GM13976 (cell line): ENCODE measurements at regions not wholly inside any gene's neighbourhood (a gene's known extent, or its start where the extent isn't known, plus 50 kb on each side); places are given as distances from the start of the nearest gene placed in this dataset.

Experiments
- DNase-seq: peaks from one replicate; pipeline ENCODE4 v3.0.0; 2012; ENCODE audit warnings: low spot score
- CTCF ChIP-seq: IDR thresholded peaks from 2 replicates; pipeline ENCODE4 v1.5.1; 2012; ENCODE audit warnings: borderline replicate concordance, mild to moderate bottlenecking; ENCODE audit not compliant: insufficient read depth; ENCODE audit errors: extremely low read depth, missing control alignments, control extremely low read depth
- in situ Hi-C: fragments of 300-500 bp; cut with MboI; formaldehyde crosslinking; loops from one replicate; pipeline ENCODE4 v1.12.0; 2022; ENCODE audit warnings: low sequenced_read_pairs, mixed read lengths, inconsistent platforms; ENCODE audit not compliant: unreplicated experiment

GRCh38 chr5:148937830-148938521 lies 111.6 kb downstream of the ADRB2 start:
- TF ChIP-seq CTCF: no peak
- DNase-seq: no peak
- in situ Hi-C loops: no loop called here

- DNase-seq: no peak
- TF ChIP-seq CTCF: no peak
- in situ Hi-C loops: no loop called here
These were observed 112.1 kb downstream of the ADRB2 start for GRCh38 chr5:148938522-148938882.

GRCh38 chr5:148939676-148940075 lies 113.3 kb downstream of the ADRB2 start:
- no peak for TF ChIP-seq CTCF
- in situ Hi-C loops: no loop called here
- DNase-seq: no peak

- DNase-seq: no peak
- no peak for TF ChIP-seq CTCF
- in situ Hi-C loops: no loop called here
These were observed 115.4 kb downstream of the ADRB2 start for GRCh38 chr5:148941810-148942209.

GRCh38 chr5:148949841-148950470 lies 112.9 kb downstream of the SH3TC2 start:
- in situ Hi-C loops: loop anchor here (25.0 kb wide), 1 partner anchor 213 kb away; no protein-coding TSS in a partner anchor
- no peak for TF ChIP-seq CTCF
- DNase-seq: no peak

GRCh38 chr5:148950471-148950863 lies 112.4 kb downstream of the SH3TC2 start:
- DNase-seq: no peak
- no peak for TF ChIP-seq CTCF
- in situ Hi-C loops: loop anchor here (25.0 kb wide), 1 partner anchor 213 kb away; no protein-coding TSS in a partner anchor

GRCh38 chr5:148950892-148951291 lies 112.0 kb downstream of the SH3TC2 start:
- in situ Hi-C loops: loop anchor here (25.0 kb wide), 1 partner anchor 214 kb away; no protein-coding TSS in a partner anchor
- DNase-seq: no peak
- TF ChIP-seq CTCF: no peak
